Tibial nerve (tissue), 4 donors: ENCODE measurements at regions not wholly inside any gene's neighbourhood (a gene's known extent, or its start where the extent isn't known, plus 50 kb on each side); places are given as distances from the start of the nearest gene placed in this dataset.

Experiments
- CTCF ChIP-seq, 5 experiments: fragments of 200-600 bp in 3 of 5; fragments of 450-650 bp in 2 of 5; sonication (generic) in 3 of 5; IDR thresholded peaks; one replicate each; pipeline ENCODE4 v1.5.1; 2016 to 2019; ENCODE audit warnings: antibody characterized with exemption in 5 of 5, mild to moderate bottlenecking in 3 of 5, moderate library complexity in 2 of 5
- EP300 ChIP-seq, 2 donors: sonication (generic); formaldehyde crosslinking; IDR thresholded peaks; one replicate each; pipeline ENCODE4 v1.6.1; 2017; ENCODE audit warnings: antibody characterized with exemption in 2 of 2, mild to moderate bottlenecking in 1 of 2
- POLR2A ChIP-seq, 2 donors: fragments of 450-650 bp; IDR thresholded peaks; one replicate each; pipeline ENCODE4 v1.6.1; 2017; ENCODE audit warnings: antibody characterized with exemption in 2 of 2, mild to moderate bottlenecking in 2 of 2, moderate library complexity in 2 of 2

GRCh38 chr5:142479854-142480519 is 155.2 kb upstream of the SPRY4 start:
- no peak for TF ChIP-seq CTCF (IDR thresholded peaks at IDR 0.05)
- no peak for TF ChIP-seq POLR2A (IDR thresholded peaks at IDR 0.05)
- no peak for TF ChIP-seq EP300 (IDR thresholded peaks at IDR 0.05)
